Activated naive CD4-positive, alpha-beta T cell treated with anti-CD3 and anti-CD28 coated beads for 36 hours (primary cell): ENCODE measurements at regions not wholly inside any gene's neighbourhood (a gene's known extent, or its start where the extent isn't known, plus 50 kb on each side); places are given as distances from the start of the nearest gene placed in this dataset.

Experiments used
- CTCF ChIA-PET: fragments of 350-600 bp; sonication (Branson Sonifier 250); formaldehyde crosslinking; loops from one replicate; lab custom pipeline; 2021; ENCODE audit warnings: antibody characterized with exemption; lab: Charles Lee
- DNase-seq: peaks from one replicate; pipeline ENCODE4 v3.0.0-alpha.2; 2020
- H3K27ac Mint-ChIP-seq: one replicate; pipeline ENCODE4 v1.8.0; 2021; ENCODE audit warnings: mild to moderate bottlenecking, mixed read lengths
- H3K27me3 Mint-ChIP-seq: one replicate; pipeline ENCODE4 v1.8.0; 2021; ENCODE audit warnings: low read depth, mixed read lengths
- H3K36me3 Mint-ChIP-seq: one replicate; pipeline ENCODE4 v1.8.0; 2021; ENCODE audit warnings: low read depth, mixed read lengths
- H3K4me1 Mint-ChIP-seq: one replicate; pipeline ENCODE4 v1.8.0; 2021; ENCODE audit warnings: low read depth, mixed read lengths
- H3K4me3 Mint-ChIP-seq: one replicate; pipeline ENCODE4 v1.8.0; 2021; ENCODE audit warnings: mild to moderate bottlenecking, moderate library complexity, mixed read lengths
- H3K9me3 Mint-ChIP-seq: one replicate; pipeline ENCODE4 v1.8.0; 2021; ENCODE audit warnings: mixed read lengths
- intact Hi-C: fragments of 100-400 bp; cut with micrococcal nuclease; formaldehyde crosslinking; loops from one replicate; pipeline ENCODE4 v1.15.1; 2023

- H3K27ac Mint-ChIP-seq = no peak overlapping the region
- no peak overlapping the region for H3K4me3 Mint-ChIP-seq
- no peak for DNase-seq
- no peaks in the 10 kb centered on the region for H3K27me3 Mint-ChIP-seq
- H3K9me3 Mint-ChIP-seq = no peaks in the 10 kb centered on the region
- no peaks in the 10 kb centered on the region for H3K36me3 Mint-ChIP-seq
- intact Hi-C loops = no loop called here
- CTCF ChIA-PET = no interaction called here
- no peaks in the 10 kb centered on the region for H3K4me1 Mint-ChIP-seq
Measured at GRCh38 chr21:22552390-22552789, 1554.2 kb downstream of the NCAM2 start.

- H3K27me3 Mint-ChIP-seq = no peaks in the 10 kb centered on the region
- no peaks in the 10 kb centered on the region for H3K9me3 Mint-ChIP-seq
- H3K36me3 Mint-ChIP-seq = no peaks in the 10 kb centered on the region
- no peak for DNase-seq
- H3K4me1 Mint-ChIP-seq = no peaks in the 10 kb centered on the region
- H3K4me3 Mint-ChIP-seq = no peak overlapping the region
- CTCF ChIA-PET = interaction anchor here (0.6 to 1.1 kb wide), 2 partner anchors 20 to 53 kb away, joined by 3 to 4 read pairs; no protein-coding TSS in a partner anchor
- no peak overlapping the region for H3K27ac Mint-ChIP-seq
- intact Hi-C loops = no loop called here
Measured at GRCh38 chr21:22554690-22555316, 1556.6 kb downstream of the NCAM2 start.

GRCh38 chr21:22556829-22557228 lies 1558.6 kb downstream of the NCAM2 start:
- Mint-ChIP-seq H3K27me3 (no peaks in the 10 kb centered on the region), H3K9me3 (no peaks in the 10 kb centered on the region), H3K4me3 (no peak overlapping the region), H3K4me1 (no peaks in the 10 kb centered on the region), H3K36me3 (no peaks in the 10 kb centered on the region), H3K27ac (no peak overlapping the region)
- CTCF ChIA-PET = interaction anchor here (0.6 kb wide), 1 partner anchor 25 kb away, joined by 3 read pairs; no protein-coding TSS in a partner anchor
- intact Hi-C loops = no loop called here
- DNase-seq = no peak

GRCh38 chr21:22561946-22562345 lies 1563.7 kb downstream of the NCAM2 start:
- no peaks in the 10 kb centered on the region for H3K4me1 Mint-ChIP-seq
- H3K9me3 Mint-ChIP-seq = no peaks in the 10 kb centered on the region
- CTCF ChIA-PET = no interaction called here
- no peak overlapping the region for H3K27ac Mint-ChIP-seq
- intact Hi-C loops = no loop called here
- H3K36me3 Mint-ChIP-seq = no peaks in the 10 kb centered on the region
- H3K4me3 Mint-ChIP-seq = no peak overlapping the region
- no peaks in the 10 kb centered on the region for H3K27me3 Mint-ChIP-seq
- no peak for DNase-seq

GRCh38 chr21:22573834-22574233 lies 1575.6 kb downstream of the NCAM2 start:
- no peaks in the 10 kb centered on the region for H3K27me3 Mint-ChIP-seq
- no peaks in the 10 kb centered on the region for H3K9me3 Mint-ChIP-seq
- no peaks in the 10 kb centered on the region for H3K36me3 Mint-ChIP-seq
- DNase-seq = no peak
- H3K4me1 Mint-ChIP-seq = no peaks in the 10 kb centered on the region
- CTCF ChIA-PET = interaction anchor here (0.6 kb wide), 1 partner anchor 38 kb away, joined by 3 read pairs; no protein-coding TSS in a partner anchor
- H3K27ac Mint-ChIP-seq = no peak overlapping the region
- H3K4me3 Mint-ChIP-seq = no peak overlapping the region
- intact Hi-C loops = loop anchor here (2.0 kb wide), 1 partner anchor 219 kb away; no protein-coding TSS in a partner anchor

- H3K4me1 Mint-ChIP-seq = no peaks in the 10 kb centered on the region
- intact Hi-C loops = loop anchor here (2.0 to 5.0 kb wide), 2 partner anchors 202 to 218 kb away; no protein-coding TSS in a partner anchor
- no peaks in the 10 kb centered on the region for H3K36me3 Mint-ChIP-seq
- H3K4me3 Mint-ChIP-seq = no peak overlapping the region
- CTCF ChIA-PET = interaction anchor here (0.6 to 1.6 kb wide), 7 partner anchors 9 to 216 kb away, joined by 3 to 7 read pairs (median 3); no protein-coding TSS in a partner anchor
- H3K27me3 Mint-ChIP-seq = no peaks in the 10 kb centered on the region
- no peaks in the 10 kb centered on the region for H3K9me3 Mint-ChIP-seq
- no peak overlapping the region for H3K27ac Mint-ChIP-seq
- peak; percentile 25 for DNase-seq
Measured at GRCh38 chr21:22575165-22575584, 1577.0 kb downstream of the NCAM2 start.

- Mint-ChIP-seq H3K27ac (no peak overlapping the region), H3K9me3 (no peaks in the 10 kb centered on the region), H3K27me3 (no peaks in the 10 kb centered on the region), H3K4me3 (no peak overlapping the region), H3K36me3 (no peaks in the 10 kb centered on the region), H3K4me1 (no peaks in the 10 kb centered on the region)
- DNase-seq = no peak
- CTCF ChIA-PET = no interaction called here
- intact Hi-C loops = loop anchor here (5.0 kb wide), 1 partner anchor 198 kb away; no protein-coding TSS in a partner anchor
Measured at GRCh38 chr21:22579741-22580140, 1581.5 kb downstream of the NCAM2 start.

- no peaks in the 10 kb centered on the region for H3K36me3 Mint-ChIP-seq
- CTCF ChIA-PET = no interaction called here
- DNase-seq = no peak
- no peak overlapping the region for H3K27ac Mint-ChIP-seq
- H3K27me3 Mint-ChIP-seq = no peaks in the 10 kb centered on the region
- H3K4me3 Mint-ChIP-seq = no peak overlapping the region
- no peaks in the 10 kb centered on the region for H3K9me3 Mint-ChIP-seq
- intact Hi-C loops = no loop called here
- H3K4me1 Mint-ChIP-seq = no peaks in the 10 kb centered on the region
Measured at GRCh38 chr21:22582026-22582425, 1583.8 kb downstream of the NCAM2 start.

GRCh38 chr21:22584308-22584707 lies 1586.1 kb downstream of the NCAM2 start:
- H3K4me3 Mint-ChIP-seq = no peak overlapping the region
- intact Hi-C loops = no loop called here
- H3K27me3 Mint-ChIP-seq = no peaks in the 10 kb centered on the region
- CTCF ChIA-PET = no interaction called here
- H3K9me3 Mint-ChIP-seq = no peaks in the 10 kb centered on the region
- DNase-seq = no peak
- H3K27ac Mint-ChIP-seq = no peak overlapping the region
- H3K4me1 Mint-ChIP-seq = no peaks in the 10 kb centered on the region
- H3K36me3 Mint-ChIP-seq = no peaks in the 10 kb centered on the region

- CTCF ChIA-PET = no interaction called here
Measured at GRCh38 chr21:22585558-22585957, 1587.3 kb downstream of the NCAM2 start.

GRCh38 chr21:22597660-22598255 lies 1599.5 kb downstream of the NCAM2 start:
- no peak overlapping the region for H3K27ac Mint-ChIP-seq
- CTCF ChIA-PET = no interaction called here
- DNase-seq = no peak
- no peaks in the 10 kb centered on the region for H3K27me3 Mint-ChIP-seq
- no peaks in the 10 kb centered on the region for H3K4me1 Mint-ChIP-seq
- intact Hi-C loops = no loop called here
- H3K36me3 Mint-ChIP-seq = no peaks in the 10 kb centered on the region
- no peak overlapping the region for H3K4me3 Mint-ChIP-seq
- peaks cover 5% of the 10 kb centered on the region for H3K9me3 Mint-ChIP-seq

More at GRCh38 chr21:22585558-22585957, 1587.3 kb downstream of the NCAM2 start:
- H3K27me3 Mint-ChIP-seq = no peaks in the 10 kb centered on the region
- H3K9me3 Mint-ChIP-seq = no peaks in the 10 kb centered on the region
- H3K27ac Mint-ChIP-seq = no peak overlapping the region
- no peaks in the 10 kb centered on the region for H3K36me3 Mint-ChIP-seq
- DNase-seq = no peak
- H3K4me3 Mint-ChIP-seq = no peak overlapping the region
- no peaks in the 10 kb centered on the region for H3K4me1 Mint-ChIP-seq
- intact Hi-C loops = no loop called here

GRCh38 chr21:22609802-22610201 lies 1611.6 kb downstream of the NCAM2 start:
- Mint-ChIP-seq H3K4me3 (no peak overlapping the region), H3K9me3 (peaks cover 3% of the 10 kb centered on the region), H3K36me3 (no peaks in the 10 kb centered on the region), H3K4me1 (no peaks in the 10 kb centered on the region), H3K27ac (no peak overlapping the region), H3K27me3 (no peaks in the 10 kb centered on the region)
- intact Hi-C loops = no loop called here
- DNase-seq = no peak
- CTCF ChIA-PET = no interaction called here

- no peaks in the 10 kb centered on the region for H3K36me3 Mint-ChIP-seq
- H3K27me3 Mint-ChIP-seq = no peaks in the 10 kb centered on the region
- no peak for DNase-seq
- no peak overlapping the region for H3K27ac Mint-ChIP-seq
- no peaks in the 10 kb centered on the region for H3K4me1 Mint-ChIP-seq
- H3K4me3 Mint-ChIP-seq = no peak overlapping the region
- intact Hi-C loops = no loop called here
- no peaks in the 10 kb centered on the region for H3K9me3 Mint-ChIP-seq
- CTCF ChIA-PET = no interaction called here
Measured at GRCh38 chr21:22627911-22628310, 1629.7 kb downstream of the NCAM2 start.
